DOHH2 (cell line): ENCODE measurements at regions not wholly inside any gene's neighbourhood (a gene's known extent, or its start where the extent isn't known, plus 50 kb on each side); places are given as distances from the start of the nearest gene placed in this dataset.

ENCODE experiments used
- H3F3A ChIP-seq: fragments of 200-600 bp; sonication (generic), shearing (Covaris generic); 2 replicates; pipeline ENCODE4 v1.6.0; 2016; ENCODE audit warnings: antibody characterized with exemption, mild to moderate bottlenecking; ENCODE audit not compliant: control insufficient read depth, insufficient read depth
- H3K27ac ChIP-seq: fragments of 200-600 bp; sonication (generic); 2 replicates; pipeline ENCODE4 v1.5.1; 2014; ENCODE audit warnings: low read depth, mild to moderate bottlenecking, low read length, moderate library complexity
- H3K27me3 ChIP-seq: fragments of 200-600 bp; sonication (generic); 2 replicates; pipeline ENCODE4 v1.6.1; 2014; ENCODE audit warnings: mild to moderate bottlenecking, low read length, mixed read lengths; ENCODE audit not compliant: control insufficient read depth
- H3K36me3 ChIP-seq: fragments of 200-600 bp; sonication (generic); 2 replicates; pipeline ENCODE4 v1.6.1; 2014; ENCODE audit warnings: mild to moderate bottlenecking, low read length, moderate library complexity, mixed read lengths; ENCODE audit not compliant: control insufficient read depth
- H3K4me1 ChIP-seq: fragments of 200-600 bp; sonication (generic); 2 replicates; pipeline ENCODE4 v1.6.1; 2014; ENCODE audit warnings: mild to moderate bottlenecking, low read length, mixed read lengths; ENCODE audit not compliant: control insufficient read depth
- H3K4me2 ChIP-seq: fragments of 200-600 bp; sonication (generic); 2 replicates; pipeline ENCODE4 v1.6.0; 2014; ENCODE audit warnings: mild to moderate bottlenecking, low read length, moderate library complexity
- H3K4me3 ChIP-seq: fragments of 200-600 bp; sonication (generic); 2 replicates; pipeline ENCODE4 v1.5.1; 2014; ENCODE audit warnings: mild to moderate bottlenecking, low read length, mixed read lengths
- H3K79me2 ChIP-seq: fragments of 200-600 bp; sonication (generic); 2 replicates; pipeline ENCODE4 v1.6.1; 2014; ENCODE audit warnings: mild to moderate bottlenecking, low read length, mixed read lengths; ENCODE audit not compliant: control insufficient read depth
- H3K9me2 ChIP-seq: fragments of 200-600 bp; sonication (generic); replicated peaks from 2 replicates; pipeline ENCODE4 v1.6.1; 2014; ENCODE audit warnings: mild to moderate bottlenecking, low read length, mixed read lengths; ENCODE audit not compliant: control insufficient read depth
- H3K9me3 ChIP-seq: fragments of 200-600 bp; sonication (generic); 2 replicates; pipeline ENCODE4 v1.6.1; 2014; ENCODE audit warnings: antibody characterized with exemption, low read length, mixed read lengths; ENCODE audit not compliant: control insufficient read depth, insufficient read depth
- H4K20me1 ChIP-seq: fragments of 200-600 bp; sonication (generic); 2 replicates; pipeline ENCODE4 v1.6.0; 2014; ENCODE audit warnings: low read depth, mild to moderate bottlenecking, antibody characterized with exemption, low read length, moderate library complexity; ENCODE audit not compliant: control insufficient read depth, insufficient read depth
- EZH2phosphoT487 ChIP-seq: fragments of 200-600 bp; sonication (generic); IDR thresholded peaks from 2 replicates; pipeline ENCODE4 v1.6.1; 2017; ENCODE audit warnings: borderline replicate concordance, mild to moderate bottlenecking, antibody characterized with exemption, low read length, moderate library complexity, mixed read lengths
- TF ChIP-seq, protein P1 (sequence below): fragments of 200-600 bp; sonication (generic); IDR thresholded peaks from one replicate; pipeline ENCODE4 v1.5.1; 2014; ENCODE audit warnings: antibody characterized with exemption, mild to moderate bottlenecking, low read depth, low read length; ENCODE audit not compliant: poor library complexity, severe bottlenecking

DNA sequence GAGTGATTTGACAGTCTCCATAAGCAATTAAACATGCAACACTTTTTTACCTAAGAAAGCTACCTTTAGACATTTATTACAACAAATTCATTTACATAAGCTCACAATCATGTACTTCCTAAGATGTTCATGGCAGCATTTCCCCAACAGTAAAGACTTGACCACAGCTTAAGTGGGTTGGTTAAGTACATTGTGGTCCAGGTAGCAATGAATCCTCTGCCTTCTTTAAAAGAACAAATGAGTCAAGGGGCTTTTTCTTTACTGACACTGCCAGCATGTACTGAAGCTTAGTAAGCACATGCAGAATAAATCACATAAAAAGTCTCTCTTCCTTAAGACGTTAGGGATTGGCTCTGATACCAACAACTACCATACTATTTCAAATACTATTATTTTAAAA is 183.7 kb upstream of the USP9Y start:
- H3F3A ChIP-seq = no peaks in the 10 kb centered on the region
- no peaks in the 10 kb centered on the region for H4K20me1 ChIP-seq
- H3K36me3 ChIP-seq = no peaks in the 10 kb centered on the region
- H3K9me2 ChIP-seq = no peaks in the 10 kb centered on the region
- no peak overlapping the region for H3K27ac ChIP-seq
- H3K27me3 ChIP-seq = no peaks in the 10 kb centered on the region
- H3K9me3 ChIP-seq = no peaks in the 10 kb centered on the region
- H3K4me3 ChIP-seq = no peak overlapping the region
- no peaks in the 10 kb centered on the region for H3K4me1 ChIP-seq
- no peaks in the 10 kb centered on the region for H3K79me2 ChIP-seq
- TF ChIP-seq, protein P1, sequence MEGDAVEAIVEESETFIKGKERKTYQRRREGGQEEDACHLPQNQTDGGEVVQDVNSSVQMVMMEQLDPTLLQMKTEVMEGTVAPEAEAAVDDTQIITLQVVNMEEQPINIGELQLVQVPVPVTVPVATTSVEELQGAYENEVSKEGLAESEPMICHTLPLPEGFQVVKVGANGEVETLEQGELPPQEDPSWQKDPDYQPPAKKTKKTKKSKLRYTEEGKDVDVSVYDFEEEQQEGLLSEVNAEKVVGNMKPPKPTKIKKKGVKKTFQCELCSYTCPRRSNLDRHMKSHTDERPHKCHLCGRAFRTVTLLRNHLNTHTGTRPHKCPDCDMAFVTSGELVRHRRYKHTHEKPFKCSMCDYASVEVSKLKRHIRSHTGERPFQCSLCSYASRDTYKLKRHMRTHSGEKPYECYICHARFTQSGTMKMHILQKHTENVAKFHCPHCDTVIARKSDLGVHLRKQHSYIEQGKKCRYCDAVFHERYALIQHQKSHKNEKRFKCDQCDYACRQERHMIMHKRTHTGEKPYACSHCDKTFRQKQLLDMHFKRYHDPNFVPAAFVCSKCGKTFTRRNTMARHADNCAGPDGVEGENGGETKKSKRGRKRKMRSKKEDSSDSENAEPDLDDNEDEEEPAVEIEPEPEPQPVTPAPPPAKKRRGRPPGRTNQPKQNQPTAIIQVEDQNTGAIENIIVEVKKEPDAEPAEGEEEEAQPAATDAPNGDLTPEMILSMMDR = no peak
- TF ChIP-seq EZH2phosphoT487 = no peak
- no peak overlapping the region for H3K4me2 ChIP-seq

DNA sequence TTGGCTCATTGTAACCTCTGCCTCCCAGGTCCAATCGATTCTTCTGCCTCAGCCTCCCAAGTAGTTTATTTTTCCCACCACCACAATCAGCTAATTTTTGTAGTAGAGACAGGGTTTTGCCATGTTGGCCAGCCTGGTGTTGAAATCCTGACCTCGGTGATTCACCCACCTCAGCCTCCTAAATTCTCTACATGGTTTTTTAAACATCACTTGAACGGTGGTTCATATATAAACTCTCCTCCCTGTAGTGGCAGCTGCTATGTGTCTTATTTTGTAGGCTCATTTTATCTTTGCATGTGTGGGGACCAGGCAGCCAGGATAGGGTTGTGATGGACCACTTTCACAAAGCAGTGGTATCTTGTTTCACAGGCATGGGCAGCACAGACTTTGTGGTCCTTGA is 175.8 kb upstream of the USP9Y start:
- Histone ChIP-seq H3K4me2 (no peak overlapping the region), H3K36me3 (no peaks in the 10 kb centered on the region), H3K4me3 (no peak overlapping the region), H4K20me1 (no peaks in the 10 kb centered on the region), H3K9me2 (no peaks in the 10 kb centered on the region), H3K27me3 (no peaks in the 10 kb centered on the region), H3F3A (no peaks in the 10 kb centered on the region), H3K27ac (no peak overlapping the region), H3K79me2 (no peaks in the 10 kb centered on the region), H3K4me1 (no peaks in the 10 kb centered on the region), H3K9me3 (no peaks in the 10 kb centered on the region)
- TF ChIP-seq, protein P1 = no peak
- no peak for TF ChIP-seq EZH2phosphoT487

DNA sequence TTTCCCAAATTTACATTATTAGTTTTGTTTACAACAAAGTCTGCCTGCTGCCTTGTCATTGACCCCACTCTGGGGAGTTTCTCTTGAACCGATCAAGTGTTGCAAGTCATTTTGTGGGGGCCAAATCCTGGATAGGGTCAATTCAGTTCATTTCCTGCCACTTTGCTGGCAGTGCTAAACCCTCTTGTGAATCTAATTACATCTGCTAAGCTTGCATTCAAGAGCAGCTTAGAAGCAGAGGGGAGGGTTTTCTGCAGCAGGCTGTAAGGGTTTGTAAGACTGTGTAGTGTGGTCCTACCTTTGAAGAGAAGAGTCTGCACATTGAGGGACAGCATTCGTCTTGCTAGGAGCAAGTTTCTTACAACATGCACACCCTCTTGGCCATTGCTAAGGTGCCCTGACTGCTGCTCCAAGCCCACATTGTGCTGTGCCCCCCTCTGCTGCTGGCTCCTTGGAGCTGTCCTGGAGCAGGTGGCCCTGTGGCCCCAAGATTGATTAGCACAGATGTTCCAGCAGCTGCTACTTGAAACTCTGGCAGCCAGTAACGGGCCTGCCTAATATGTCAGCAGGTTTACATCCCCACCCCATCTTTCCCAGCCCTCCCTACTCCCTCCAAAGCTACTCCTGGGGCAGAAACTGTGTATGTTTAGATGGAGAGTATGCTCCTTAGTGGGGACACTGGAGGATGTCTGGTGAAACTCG is 174.5 kb upstream of the USP9Y start:
- H3K79me2 ChIP-seq = no peaks in the 10 kb centered on the region
- H4K20me1 ChIP-seq = no peaks in the 10 kb centered on the region
- no peak overlapping the region for H3K4me2 ChIP-seq
- no peaks in the 10 kb centered on the region for H3K27me3 ChIP-seq
- no peaks in the 10 kb centered on the region for H3K36me3 ChIP-seq
- no peaks in the 10 kb centered on the region for H3K9me3 ChIP-seq
- H3K9me2 ChIP-seq = no peaks in the 10 kb centered on the region
- H3K4me1 ChIP-seq = no peaks in the 10 kb centered on the region
- H3K4me3 ChIP-seq = no peak overlapping the region
- H3F3A ChIP-seq = no peaks in the 10 kb centered on the region
- TF ChIP-seq, protein P1 = no peak
- no peak for TF ChIP-seq EZH2phosphoT487
- H3K27ac ChIP-seq = no peak overlapping the region
